Keratinocyte (primary cell): ENCODE measurements at regions not wholly inside any gene's neighbourhood (a gene's known extent, or its start where the extent isn't known, plus 50 kb on each side); places are given as distances from the start of the nearest gene placed in this dataset.

Source experiments
- EZH2 ChIP-seq: IDR thresholded peaks from one replicate; pipeline ENCODE4 v1.6.1; 2012; ENCODE audit warnings: inconsistent platforms, mild to moderate bottlenecking, low read length, moderate library complexity
- TF ChIP-seq, protein P1 (sequence below), 3 experiments: IDR thresholded peaks in 1 of 3; conservative IDR thresholded peaks in 1 of 3; optimal IDR thresholded peaks in 1 of 3; 2 replicates in 2 of 3; 3 replicates in 1 of 3; pipeline versions ENCODE3 to v1.5.1; 2011; ENCODE audit warnings: low read length in 3 of 3, mild to moderate bottlenecking in 3 of 3, moderate library complexity in 2 of 3, control low read depth in 1 of 3, inconsistent platforms in 1 of 3; ENCODE audit not compliant: insufficient read depth in 2 of 3; ENCODE audit errors: extremely low read depth in 1 of 3

DNA sequence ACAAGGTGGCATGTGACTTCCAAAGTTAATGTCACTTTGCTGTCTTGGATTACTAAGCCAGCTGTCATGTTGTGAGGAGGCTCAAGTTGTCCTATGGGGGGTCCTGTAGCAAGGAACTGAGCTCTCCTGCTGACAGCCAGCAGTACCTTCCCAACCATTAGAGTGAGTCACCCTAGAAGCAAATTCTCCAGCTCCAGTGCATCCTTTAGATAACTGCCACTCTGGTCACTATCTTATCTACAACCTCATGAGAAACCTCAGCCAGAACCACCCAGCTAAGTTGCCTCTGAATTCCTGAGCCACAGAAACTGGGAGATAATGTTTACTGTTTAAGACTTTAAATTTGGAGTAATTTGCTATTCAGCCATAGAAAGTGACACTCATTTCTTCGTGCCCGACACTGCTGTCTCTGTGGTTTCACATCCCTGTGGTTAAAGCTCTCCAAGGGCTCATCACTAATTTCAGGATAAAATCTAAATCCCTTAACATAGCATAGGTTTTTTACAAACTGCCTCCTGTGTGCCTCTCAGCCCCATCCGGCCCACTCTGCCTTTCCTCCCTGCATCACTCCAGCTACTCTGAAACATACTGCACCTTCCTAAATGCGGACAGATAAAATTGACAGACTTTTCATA lies 83.5 kb downstream of the PRR15 start:
- TF ChIP-seq, protein P1, sequence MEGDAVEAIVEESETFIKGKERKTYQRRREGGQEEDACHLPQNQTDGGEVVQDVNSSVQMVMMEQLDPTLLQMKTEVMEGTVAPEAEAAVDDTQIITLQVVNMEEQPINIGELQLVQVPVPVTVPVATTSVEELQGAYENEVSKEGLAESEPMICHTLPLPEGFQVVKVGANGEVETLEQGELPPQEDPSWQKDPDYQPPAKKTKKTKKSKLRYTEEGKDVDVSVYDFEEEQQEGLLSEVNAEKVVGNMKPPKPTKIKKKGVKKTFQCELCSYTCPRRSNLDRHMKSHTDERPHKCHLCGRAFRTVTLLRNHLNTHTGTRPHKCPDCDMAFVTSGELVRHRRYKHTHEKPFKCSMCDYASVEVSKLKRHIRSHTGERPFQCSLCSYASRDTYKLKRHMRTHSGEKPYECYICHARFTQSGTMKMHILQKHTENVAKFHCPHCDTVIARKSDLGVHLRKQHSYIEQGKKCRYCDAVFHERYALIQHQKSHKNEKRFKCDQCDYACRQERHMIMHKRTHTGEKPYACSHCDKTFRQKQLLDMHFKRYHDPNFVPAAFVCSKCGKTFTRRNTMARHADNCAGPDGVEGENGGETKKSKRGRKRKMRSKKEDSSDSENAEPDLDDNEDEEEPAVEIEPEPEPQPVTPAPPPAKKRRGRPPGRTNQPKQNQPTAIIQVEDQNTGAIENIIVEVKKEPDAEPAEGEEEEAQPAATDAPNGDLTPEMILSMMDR (optimal IDR thresholded peaks at IDR 0.05 in 1 of 3, IDR thresholded peaks at IDR 0.05 in 1 of 3, conservative IDR thresholded peaks at IDR 0.05 in 1 of 3; ENCODE audit: extremely low read depth in 1 of 3, insufficient read depth in 2 of 3, low read length in 3 of 3) = no peak
- TF ChIP-seq EZH2 = no peak
